Central memory CD8-positive, alpha-beta T cell (primary cell): ENCODE measurements at regions not wholly inside any gene's neighbourhood (a gene's known extent, or its start where the extent isn't known, plus 50 kb on each side); places are given as distances from the start of the nearest gene placed in this dataset.
"Not testable (repeated sequence)": the region's sequence is repeated elsewhere in the genome, so short reads cannot be mapped to it uniquely, and the experiment has no call there.

ENCODE experiments used
- ATAC-seq: fragments of 150-1000 bp; cut with Tn5 transposase; replicated peaks from 2 replicates; pipeline ENCODE4 v1.10.0; 2022; ENCODE audit warnings: mild to moderate bottlenecking, moderate FRiP score, moderate number of reproducible peaks; ENCODE audit not compliant: poor library complexity, severe bottlenecking; ENCODE audit errors: extremely low read depth
- DNase-seq, 2 donors: peaks; one replicate each; pipeline ENCODE4 v3.0.0; 2021; ENCODE audit warnings: low spot score in 2 of 2
- H3K27ac Mint-ChIP-seq: one replicate; pipeline ENCODE4 v1.8.0; 2022; ENCODE audit warnings: low read depth, mild to moderate bottlenecking, moderate library complexity, mixed read lengths
- H3K27me3 Mint-ChIP-seq: one replicate; pipeline ENCODE4 v1.8.0; 2022; ENCODE audit warnings: mixed read lengths
- H3K36me3 Mint-ChIP-seq: one replicate; pipeline ENCODE4 v1.8.0; 2022; ENCODE audit warnings: mild to moderate bottlenecking, moderate library complexity, mixed read lengths; ENCODE audit not compliant: insufficient read depth
- H3K4me1 Mint-ChIP-seq: one replicate; pipeline ENCODE4 v1.8.0; 2022; ENCODE audit warnings: mixed read lengths
- H3K4me3 Mint-ChIP-seq: one replicate; pipeline ENCODE4 v1.8.0; 2022; ENCODE audit warnings: mild to moderate bottlenecking, moderate library complexity, mixed read lengths
- H3K9me3 Mint-ChIP-seq: one replicate; pipeline ENCODE4 v1.8.0; 2022; ENCODE audit warnings: mixed read lengths

GRCh38 chr11:134505125-134505524, 93.1 kb upstream of the B3GAT1 start:
- peaks cover 14% of the 10 kb centered on the region for H3K27me3 Mint-ChIP-seq
- DNase-seq (no peak), ATAC-seq (no peak)
- H3K4me3 Mint-ChIP-seq, result no peak overlapping the region
- H3K9me3 Mint-ChIP-seq, result no peaks in the 10 kb centered on the region
- H3K27ac Mint-ChIP-seq, result no peak overlapping the region
- no peaks in the 10 kb centered on the region for H3K36me3 Mint-ChIP-seq
- H3K4me1 Mint-ChIP-seq, result no peaks in the 10 kb centered on the region

DNA sequence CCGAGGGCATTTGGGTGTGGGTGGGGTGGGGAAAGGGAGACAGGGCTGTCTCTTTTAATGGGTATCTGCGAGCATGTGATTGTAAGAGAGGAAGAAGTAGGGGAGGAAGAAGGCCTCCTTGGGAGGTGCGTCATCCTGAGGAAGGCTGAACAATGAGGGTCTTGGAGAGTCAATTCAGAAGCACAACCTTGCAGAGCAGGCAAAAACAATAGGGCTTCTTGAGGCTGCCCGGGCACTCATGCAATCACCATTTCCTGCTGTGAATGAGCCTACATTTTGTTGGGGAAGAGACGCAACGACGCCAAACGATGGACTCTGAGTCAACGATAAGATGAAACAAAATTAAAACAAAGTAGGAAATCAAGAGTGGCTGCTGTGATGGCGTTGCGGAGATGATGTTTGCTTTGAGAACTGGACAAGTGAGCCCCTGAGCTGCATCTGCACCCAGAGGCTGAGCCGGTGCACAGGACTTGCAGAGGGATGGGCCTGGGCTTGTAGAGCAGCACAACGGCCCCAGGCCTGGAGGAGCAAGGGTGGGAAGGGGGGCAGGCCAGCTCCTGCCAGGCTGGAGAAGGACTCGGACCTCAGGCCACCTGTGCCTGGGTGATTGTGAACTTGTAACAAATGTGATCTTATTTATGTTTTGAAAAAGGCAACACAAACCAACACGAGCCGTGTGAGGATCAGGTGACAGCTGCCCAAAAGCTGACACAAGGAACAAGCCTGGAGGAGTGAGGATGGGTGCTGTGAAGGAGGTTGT, 92.3 kb upstream of the B3GAT1 start:
- Mint-ChIP-seq H3K36me3 (no peaks in the 10 kb centered on the region), H3K27ac (no peak overlapping the region), H3K4me3 (no peak overlapping the region)

GRCh38 chr11:134503596-134503995, 91.6 kb upstream of the B3GAT1 start:
- no peaks in the 10 kb centered on the region for H3K36me3 Mint-ChIP-seq
- DNase-seq (no peak), ATAC-seq (no peak)
- no peaks in the 10 kb centered on the region for H3K4me1 Mint-ChIP-seq
- no peak overlapping the region for H3K4me3 Mint-ChIP-seq
- H3K27ac Mint-ChIP-seq, result no peak overlapping the region
- H3K27me3 Mint-ChIP-seq, result peaks cover 29% of the 10 kb centered on the region
- H3K9me3 Mint-ChIP-seq, result no peaks in the 10 kb centered on the region

More for the DNA sequence above, 92.3 kb upstream of the B3GAT1 start:
- Mint-ChIP-seq H3K27me3 (peaks cover 22% of the 10 kb centered on the region), H3K4me1 (no peaks in the 10 kb centered on the region), H3K9me3 (no peaks in the 10 kb centered on the region)
- ATAC-seq (no peak), DNase-seq (no peak)

GRCh38 chr11:134503100-134503499, 91.1 kb upstream of the B3GAT1 start:
- Mint-ChIP-seq H3K4me1 (no peaks in the 10 kb centered on the region), H3K9me3 (no peaks in the 10 kb centered on the region), H3K27me3 (peaks cover 30% of the 10 kb centered on the region), H3K27ac (no peak overlapping the region), H3K4me3 (no peak overlapping the region), H3K36me3 (no peaks in the 10 kb centered on the region)
- no peak for ATAC-seq
- DNase-seq, result no peak

GRCh38 chr11:134502153-134502550, 90.1 kb upstream of the B3GAT1 start:
- Mint-ChIP-seq H3K36me3 (no peaks in the 10 kb centered on the region), H3K27ac (no peak overlapping the region), H3K4me3 (no peak overlapping the region), H3K27me3 (peaks cover 39% of the 10 kb centered on the region), H3K4me1 (no peaks in the 10 kb centered on the region), H3K9me3 (no peaks in the 10 kb centered on the region)
- DNase-seq, result no peak
- no peak for ATAC-seq

- ATAC-seq, result no peak
- Mint-ChIP-seq H3K27ac (no peak overlapping the region), H3K4me1 (no peaks in the 10 kb centered on the region), H3K4me3 (no peak overlapping the region), H3K36me3 (no peaks in the 10 kb centered on the region), H3K9me3 (peaks cover 5% of the 10 kb centered on the region), H3K27me3 (peaks cover 45% of the 10 kb centered on the region)
- DNase-seq, result no peak
Observed at GRCh38 chr11:134501406-134502152, 89.5 kb upstream of the B3GAT1 start.

DNA sequence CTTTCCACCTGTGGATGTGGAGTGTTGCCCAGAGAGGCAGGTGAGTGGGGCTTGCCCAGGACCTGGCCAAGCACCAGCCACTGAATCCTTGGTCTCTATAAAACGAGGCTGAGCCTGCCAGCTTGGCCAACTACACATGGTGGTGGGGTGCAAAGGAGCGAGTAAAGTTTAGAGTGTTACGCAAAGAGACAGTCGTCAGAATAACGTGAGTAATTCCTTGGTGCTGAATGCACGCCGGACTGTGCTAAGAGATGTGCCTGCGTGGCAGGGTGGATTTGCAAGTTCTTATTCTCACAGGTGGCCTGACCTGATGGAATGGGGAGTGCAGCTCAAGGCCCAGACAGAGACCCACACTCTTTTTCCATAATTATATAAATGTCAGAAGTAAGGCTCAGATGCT, 88.6 kb upstream of the B3GAT1 start:
- peaks cover 55% of the 10 kb centered on the region for H3K27me3 Mint-ChIP-seq
- peaks cover 6% of the 10 kb centered on the region for H3K9me3 Mint-ChIP-seq
- H3K36me3 Mint-ChIP-seq, result no peaks in the 10 kb centered on the region
- no peak for ATAC-seq
- no peak overlapping the region for H3K27ac Mint-ChIP-seq
- no peak for DNase-seq
- no peaks in the 10 kb centered on the region for H3K4me1 Mint-ChIP-seq
- no peak overlapping the region for H3K4me3 Mint-ChIP-seq

- no peaks in the 10 kb centered on the region for H3K4me1 Mint-ChIP-seq
- DNase-seq, result no peak
- ATAC-seq, result no peak
- no peak overlapping the region for H3K4me3 Mint-ChIP-seq
- H3K27ac Mint-ChIP-seq, result no peak overlapping the region
- peaks cover 12% of the 10 kb centered on the region for H3K9me3 Mint-ChIP-seq
- H3K27me3 Mint-ChIP-seq, result peaks cover 61% of the 10 kb centered on the region
- H3K36me3 Mint-ChIP-seq, result no peaks in the 10 kb centered on the region
Observed at GRCh38 chr11:134499990-134500389, 87.9 kb upstream of the B3GAT1 start.

DNA sequence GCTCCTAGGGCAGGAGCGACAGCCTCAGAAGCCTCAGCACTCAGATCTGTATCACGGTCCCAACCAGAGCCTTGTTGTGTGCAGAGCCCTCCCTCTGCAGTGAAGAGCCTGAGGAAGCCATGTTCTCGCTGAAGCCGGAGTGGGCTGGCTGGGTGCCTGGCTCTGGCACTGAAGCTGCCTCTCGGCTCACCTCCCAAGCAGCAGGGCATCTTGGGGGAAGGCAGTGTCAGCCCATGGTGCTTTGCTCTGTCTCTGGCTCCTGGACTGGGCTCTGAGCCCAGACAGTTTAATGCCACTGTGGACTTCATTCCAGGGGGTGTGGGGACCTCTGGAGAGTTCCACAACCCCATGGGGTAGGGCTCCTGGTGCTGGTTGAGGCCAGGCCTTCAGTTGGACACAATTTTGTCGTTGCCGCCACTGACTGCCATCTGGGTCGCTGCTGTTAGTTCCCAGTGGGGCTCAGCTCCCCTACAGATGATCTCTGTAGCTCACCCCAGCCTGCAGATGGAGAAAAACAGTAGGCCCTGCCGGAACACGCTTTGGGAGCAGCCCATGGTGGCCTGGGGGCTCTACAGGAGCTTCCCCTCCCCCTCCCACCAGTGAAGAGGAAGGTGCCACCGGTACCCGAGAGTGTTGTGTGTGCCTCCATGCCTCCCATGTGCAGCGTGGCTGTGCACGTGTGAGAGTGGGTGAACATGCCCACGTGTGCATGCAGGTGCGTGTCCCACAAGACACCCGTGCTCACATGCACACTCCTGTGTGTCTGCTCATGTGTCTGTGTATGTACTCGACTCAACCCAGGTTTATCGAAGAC, 86.5 kb upstream of the B3GAT1 start:
- peaks cover 13% of the 10 kb centered on the region for H3K9me3 Mint-ChIP-seq
- H3K27ac Mint-ChIP-seq, result no peak overlapping the region
- H3K4me1 Mint-ChIP-seq, result no peaks in the 10 kb centered on the region
- no peak for ATAC-seq
- no peaks in the 10 kb centered on the region for H3K36me3 Mint-ChIP-seq
- no peak for DNase-seq
- H3K27me3 Mint-ChIP-seq, result peaks cover 65% of the 10 kb centered on the region
- H3K4me3 Mint-ChIP-seq, result no peak overlapping the region

DNA sequence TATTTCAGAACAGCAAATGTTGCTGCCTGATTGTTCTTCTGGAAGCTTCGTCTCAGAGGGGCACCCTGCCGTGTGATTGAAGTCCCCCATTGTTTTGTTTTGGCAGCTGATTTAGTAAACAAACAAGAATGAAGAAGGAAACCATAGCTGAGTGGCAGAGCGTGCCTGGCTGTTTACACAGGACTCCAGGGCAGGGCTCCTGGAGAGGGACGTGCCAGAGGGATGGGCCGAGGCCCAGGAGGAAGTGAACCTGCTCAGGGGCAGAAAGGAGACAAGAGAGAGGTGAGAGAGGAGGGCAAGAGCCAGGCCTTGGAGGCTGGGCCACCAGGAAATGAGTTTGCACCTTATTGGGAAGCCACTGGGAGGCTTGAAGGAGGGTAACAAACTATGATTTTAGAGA, 85.5 kb upstream of the B3GAT1 start:
- Mint-ChIP-seq H3K4me3 (no peak overlapping the region), H3K27ac (no peak overlapping the region)
- no peak for ATAC-seq

DNA sequence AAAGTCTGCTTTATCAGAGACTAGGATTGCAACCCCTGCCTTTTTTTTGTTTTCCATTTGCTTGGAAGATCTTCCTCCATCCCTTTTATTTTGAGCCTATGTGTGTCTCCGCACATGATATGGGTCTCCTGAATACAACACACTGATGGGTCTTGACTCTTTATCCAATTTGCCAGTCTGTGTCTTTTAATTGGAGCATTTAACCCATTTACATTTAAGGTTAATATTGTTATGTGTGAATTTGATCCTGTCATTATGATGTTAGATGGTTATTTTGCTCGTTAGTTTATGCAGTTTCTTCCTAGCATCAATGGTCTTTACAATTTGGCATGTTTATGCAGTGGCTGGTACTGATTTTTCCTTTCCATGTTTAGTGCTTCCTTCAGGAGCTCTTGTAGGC, 84.0 kb upstream of the B3GAT1 start:
- H3K9me3 Mint-ChIP-seq, result peaks cover 13% of the 10 kb centered on the region
- DNase-seq, H3K27ac Mint-ChIP-seq, H3K4me3 Mint-ChIP-seq, ATAC-seq, H3K4me1 Mint-ChIP-seq, H3K36me3 Mint-ChIP-seq: not testable (repeated sequence)
- peaks cover 60% of the 10 kb centered on the region for H3K27me3 Mint-ChIP-seq

More for the DNA sequence above, 85.5 kb upstream of the B3GAT1 start:
- no peak for DNase-seq
- H3K4me1 Mint-ChIP-seq, result no peaks in the 10 kb centered on the region
- peaks cover 13% of the 10 kb centered on the region for H3K9me3 Mint-ChIP-seq
- no peaks in the 10 kb centered on the region for H3K36me3 Mint-ChIP-seq
- H3K27me3 Mint-ChIP-seq, result peaks cover 65% of the 10 kb centered on the region

DNA sequence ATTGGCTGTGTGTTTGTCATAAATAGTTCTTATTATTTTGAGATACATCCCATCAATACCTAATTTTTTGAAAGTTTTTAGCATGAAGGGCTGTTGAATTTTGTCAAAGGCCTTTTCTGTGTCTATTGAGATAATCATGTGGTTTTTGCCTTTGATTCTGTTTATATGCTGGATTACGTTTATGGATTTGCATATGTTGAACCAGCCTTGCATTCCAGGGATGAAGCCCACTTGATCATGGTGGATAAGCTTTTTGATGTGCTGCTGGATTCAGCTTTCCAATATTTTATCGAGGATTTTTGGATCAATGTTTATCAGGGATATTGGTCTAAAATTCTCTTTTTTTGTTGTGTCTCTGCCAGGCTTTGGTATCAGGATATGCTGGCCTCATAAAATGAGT, 82.4 kb upstream of the B3GAT1 start:
- not testable (repeated sequence) for H3K36me3 Mint-ChIP-seq, ATAC-seq, DNase-seq, H3K4me3 Mint-ChIP-seq, H3K4me1 Mint-ChIP-seq, H3K27ac Mint-ChIP-seq
- H3K27me3 Mint-ChIP-seq, result peaks cover 44% of the 10 kb centered on the region
- peaks cover 13% of the 10 kb centered on the region for H3K9me3 Mint-ChIP-seq
